Kidney (tissue), 13 donors: ENCODE measurements at regions not wholly inside any gene's neighbourhood (a gene's known extent, or its start where the extent isn't known, plus 50 kb on each side); places are given as distances from the start of the nearest gene placed in this dataset.
A peak's percentile ranks its signal among the peaks of the same experiment; 100 is the strongest.

Source experiments
- DNase-seq, 5 donors: peaks; one replicate each; pipeline ENCODE4 v3.0.0-alpha.2; 2013 to 2020
- FAIRE-seq: peaks from 2 replicates; lab custom pipeline; 2012; peaks lifted over from hg19 to GRCh38; lab: Jason Lieb, UNC
- H3K27ac ChIP-seq, 2 donors: one replicate each; pipeline ENCODE4 v1.7.0; 2013; ENCODE audit warnings: low read depth in 2 of 2, low read length in 2 of 2, inconsistent platforms in 1 of 2
- H3K27me3 ChIP-seq: one replicate; pipeline ENCODE4 v1.7.1; 2013; ENCODE audit warnings: low read length, inconsistent platforms; ENCODE audit not compliant: control insufficient read depth, insufficient read depth
- H3K36me3 ChIP-seq, 3 donors: one replicate each; pipeline versions ENCODE4 v1.7.0 to v1.7.1; 2013; ENCODE audit warnings: low read length in 3 of 3, control low read depth in 1 of 3, inconsistent platforms in 1 of 3; ENCODE audit not compliant: insufficient read depth in 3 of 3, control insufficient read depth in 2 of 3
- H3K4me1 ChIP-seq, 3 donors: one replicate each; pipeline versions ENCODE4 v1.7.0 to v1.7.1; 2013; ENCODE audit warnings: low read length in 3 of 3, inconsistent platforms in 1 of 3, low read depth in 1 of 3; ENCODE audit not compliant: control insufficient read depth in 2 of 3, insufficient read depth in 2 of 3
- H3K4me3 ChIP-seq, 3 donors: one replicate each; pipeline versions ENCODE4 v1.7.0 to v1.8.1; 2013; ENCODE audit warnings: low read length in 3 of 3, control low read depth in 1 of 3, inconsistent platforms in 1 of 3
- H3K9ac ChIP-seq, 3 donors: one replicate each; pipeline versions ENCODE4 v1.7.0 to v1.7.1; 2013; ENCODE audit warnings: low read length in 3 of 3, control low read depth in 1 of 3, inconsistent platforms in 1 of 3
- H3K9me3 ChIP-seq, 3 donors: one replicate each; pipeline versions ENCODE4 v1.7.0 to v1.7.1; 2013; ENCODE audit warnings: low read length in 3 of 3, control low read depth in 1 of 3, inconsistent platforms in 1 of 3; ENCODE audit not compliant: control insufficient read depth in 2 of 3, insufficient read depth in 1 of 3
- CTCF ChIP-seq: IDR thresholded peaks from 3 replicates; pipeline ENCODE4 v1.5.1; 2012; ENCODE audit warnings: mild to moderate bottlenecking, moderate library complexity, borderline replicate concordance; ENCODE audit not compliant: insufficient read depth; ENCODE audit errors: extremely low read depth
- intact Hi-C: fragments of 100-400 bp; cut with DNase I; formaldehyde crosslinking; loops from one replicate; pipeline ENCODE4 v1.11.1; 2022
- donor health status: control.
- donor health status: control.
- donor health status: control.
- donor health status: control.
- donor health status: control.
- donor health status: DM: yes; HTN: yes; CAD: no.
- donor health status: Normal renal cell carcinoma (clear cell type).

DNA sequence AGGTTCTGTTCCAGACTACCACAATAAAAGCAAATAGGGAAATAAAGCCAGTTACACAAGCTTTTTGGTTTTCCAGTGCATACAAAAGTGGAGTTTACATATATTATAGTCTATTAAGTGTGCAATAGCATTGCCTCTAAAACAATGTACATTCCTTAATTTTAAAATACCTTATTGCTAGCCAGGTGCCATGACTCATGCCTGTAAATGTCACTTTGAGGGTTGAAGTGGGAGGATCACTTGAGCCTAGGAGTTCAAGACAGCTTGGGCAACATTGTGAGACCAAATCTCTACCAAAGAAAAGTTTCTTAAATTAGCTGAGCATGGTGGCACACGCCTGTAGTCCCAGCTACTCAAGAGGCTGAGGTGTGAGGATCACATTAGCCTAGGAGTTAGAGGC, 52.9 kb upstream of the IMP4 start:
- Histone ChIP-seq H3K9me3 (no peaks in the 10 kb centered on the region), H3K36me3 (no peaks in the 10 kb centered on the region), H3K27me3 (no peaks in the 10 kb centered on the region), H3K4me1 (no peaks in the 10 kb centered on the region), H3K9ac (no peak overlapping the region), H3K4me3 (no peak overlapping the region), H3K27ac (no peak overlapping the region)
- intact Hi-C loops = no loop called here
- no peak for TF ChIP-seq CTCF
- FAIRE-seq (no peak), DNase-seq (no peak)

- FAIRE-seq = no peak
- no peaks in the 10 kb centered on the region for H3K9me3 ChIP-seq
- peak in 3 of 5 donors; percentile 3 to 65 (median 4) for DNase-seq
- no peak for TF ChIP-seq CTCF
- no peaks in the 10 kb centered on the region for H3K27me3 ChIP-seq
- no peak overlapping the region for H3K27ac ChIP-seq
- H3K36me3 ChIP-seq = no peaks in the 10 kb centered on the region
- H3K9ac ChIP-seq = no peak overlapping the region
- H3K4me3 ChIP-seq = no peak overlapping the region
- intact Hi-C loops = no loop called here
- H3K4me1 ChIP-seq = no peaks in the 10 kb centered on the region
Observed at GRCh38 chr2:130288467-130289403, 54.0 kb upstream of the IMP4 start.

DNA sequence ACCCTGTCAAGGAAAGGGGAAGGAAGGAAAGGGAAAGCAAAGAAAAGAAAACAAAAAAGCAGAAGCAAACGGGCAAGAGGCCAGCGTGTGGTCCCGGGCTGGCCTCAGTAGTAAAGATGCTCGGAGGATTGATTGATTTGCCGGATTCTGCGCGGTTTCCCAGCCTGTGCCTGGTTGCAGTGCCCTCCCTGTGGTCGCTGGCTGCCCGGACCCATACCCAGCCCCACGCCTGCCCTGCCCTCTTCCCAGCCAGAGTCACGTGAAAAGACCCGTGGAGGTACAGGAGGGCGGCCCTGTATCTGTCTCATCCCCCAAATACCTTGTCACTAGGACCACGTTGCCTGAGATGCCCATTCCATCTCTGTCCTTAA, 55.1 kb upstream of the IMP4 start:
- Histone ChIP-seq H3K9me3 (no peaks in the 10 kb centered on the region), H3K4me3 (no peak overlapping the region), H3K9ac (no peak overlapping the region), H3K4me1 (no peaks in the 10 kb centered on the region), H3K27ac (no peak overlapping the region), H3K27me3 (no peaks in the 10 kb centered on the region), H3K36me3 (no peaks in the 10 kb centered on the region)
- DNase-seq (peak in 3 of 5 donors; percentile 4 to 36 (median 28)), FAIRE-seq (no peak)
- TF ChIP-seq CTCF = no peak
- intact Hi-C loops = no loop called here
